WERI-Rb-1 (cell line): ENCODE measurements at regions not wholly inside any gene's neighbourhood (a gene's known extent, or its start where the extent isn't known, plus 50 kb on each side); places are given as distances from the start of the nearest gene placed in this dataset.

Experiments used
- DNase-seq: peaks from one replicate; pipeline ENCODE4 v3.0.0-alpha.2; 2020
- H3K27ac ChIP-seq: fragments of 250-450 bp; sonication (Bioruptor Pico); 2 replicates; pipeline ENCODE4 v1.5.1; 2020; ENCODE audit warnings: mild to moderate bottlenecking, moderate library complexity
- H3K27me3 ChIP-seq: fragments of 250-450 bp; sonication (Bioruptor Pico); 2 replicates; pipeline ENCODE4 v1.5.1; 2021; ENCODE audit warnings: mild to moderate bottlenecking, low read depth, moderate library complexity; ENCODE audit not compliant: insufficient read depth, severe bottlenecking
- H3K36me3 ChIP-seq: fragments of 250-450 bp; sonication (Bioruptor Pico); 2 replicates; pipeline ENCODE4 v1.5.1; 2020; ENCODE audit warnings: mild to moderate bottlenecking, moderate library complexity
- H3K4me3 ChIP-seq: 2 replicates; pipeline ENCODE4 v1.5.1; 2011; ENCODE audit warnings: low read depth, mild to moderate bottlenecking, control low read depth, low read length
- H3K9me3 ChIP-seq: fragments of 250-450 bp; sonication (Bioruptor Pico); 2 replicates; pipeline ENCODE4 v1.5.1; 2021; ENCODE audit warnings: mild to moderate bottlenecking, moderate library complexity; ENCODE audit not compliant: severe bottlenecking
- CTCF ChIP-seq: IDR thresholded peaks from 2 replicates; pipeline ENCODE4 v1.5.1; 2011; ENCODE audit warnings: low read depth, mild to moderate bottlenecking, control low read depth, inconsistent platforms, low read length

- Histone ChIP-seq H3K27ac (no peak overlapping the region), H3K9me3 (no peaks in the 10 kb centered on the region), H3K27me3 (peaks cover 6% of the 10 kb centered on the region), H3K36me3 (no peaks in the 10 kb centered on the region), H3K4me3 (no peak overlapping the region)
- peak; percentile 8 for DNase-seq
- TF ChIP-seq CTCF = peak; percentile 68
Measured at GRCh38 chr12:48286665-48287064, 64.1 kb downstream of the ZNF641 start.

- Histone ChIP-seq H3K4me3 (no peak overlapping the region), H3K27me3 (peaks cover 2% of the 10 kb centered on the region), H3K9me3 (no peaks in the 10 kb centered on the region), H3K36me3 (no peaks in the 10 kb centered on the region), H3K27ac (no peak overlapping the region)
- no peak for DNase-seq
- no peak for TF ChIP-seq CTCF
Measured at GRCh38 chr12:48285751-48286650, 64.7 kb downstream of the ZNF641 start.

DNA sequence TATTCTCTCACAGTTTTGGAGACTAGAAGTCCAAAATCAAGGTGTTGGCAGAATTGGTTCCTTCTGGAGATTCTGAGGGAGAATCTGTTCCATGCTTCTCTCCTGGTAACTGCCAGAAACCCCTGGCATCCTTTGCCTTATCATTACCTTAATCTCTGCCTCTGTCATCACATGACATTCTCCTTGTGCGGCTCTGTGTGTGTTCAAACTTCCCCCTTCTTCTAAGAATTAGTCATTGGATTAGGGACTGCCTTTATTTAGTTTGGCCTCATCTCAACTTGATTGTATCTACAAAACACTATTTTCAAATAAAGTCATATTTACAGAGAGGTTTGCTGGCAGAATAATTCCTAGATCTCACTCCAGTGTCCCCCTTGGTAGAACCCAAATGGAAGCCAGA is 68.9 kb downstream of the ZNF641 start:
- TF ChIP-seq CTCF = no peak
- peaks cover 2% of the 10 kb centered on the region for H3K27me3 ChIP-seq
- DNase-seq = no peak

GRCh38 chr12:48280572-48280971 is 70.1 kb downstream of the ZNF641 start:
- no peaks in the 10 kb centered on the region for H3K36me3 ChIP-seq
- no peak overlapping the region for H3K27ac ChIP-seq
- DNase-seq = peak; percentile 15
- H3K9me3 ChIP-seq = peaks cover 2% of the 10 kb centered on the region
- TF ChIP-seq CTCF = no peak
- H3K4me3 ChIP-seq = no peak overlapping the region
- peaks cover 2% of the 10 kb centered on the region for H3K27me3 ChIP-seq

More for the DNA sequence above, 68.9 kb downstream of the ZNF641 start:
- H3K27ac ChIP-seq = no peak overlapping the region
- H3K9me3 ChIP-seq = peaks cover under 1% of the 10 kb centered on the region
- H3K36me3 ChIP-seq = no peaks in the 10 kb centered on the region
- H3K4me3 ChIP-seq = no peak overlapping the region

- Histone ChIP-seq H3K4me3 (no peak overlapping the region), H3K36me3 (no peaks in the 10 kb centered on the region), H3K27me3 (no peaks in the 10 kb centered on the region), H3K27ac (no peak overlapping the region), H3K9me3 (peaks cover 2% of the 10 kb centered on the region)
- DNase-seq = no peak
- no peak for TF ChIP-seq CTCF
Measured at GRCh38 chr12:48279601-48280000, 71.1 kb downstream of the ZNF641 start.
